OCI-LY7 (cell line): ENCODE measurements at regions not wholly inside any gene's neighbourhood (a gene's known extent, or its start where the extent isn't known, plus 50 kb on each side); places are given as distances from the start of the nearest gene placed in this dataset.

Source experiments
- BruUV-seq: library from RNA; stranded (reverse); fragments of 400-500 nt; replicated peaks from 2 replicates; lab custom pipeline; 2021; lab: Mats Ljungman, UMichigan
- CTCF ChIA-PET: fragments of 300-600 bp; sonication (Branson Sonifier 250); formaldehyde crosslinking; loops from one replicate; lab custom pipeline; 2022; ENCODE audit warnings: antibody characterized with exemption; ENCODE audit not compliant: unreplicated experiment; lab: Charles Lee
- POLR2A ChIA-PET: fragments of 300-600 bp; sonication (Branson Sonifier 250); formaldehyde crosslinking; loops from one replicate; lab custom pipeline; 2022; ENCODE audit warnings: antibody characterized with exemption; lab: Charles Lee
- DNase-seq: peaks from one replicate; pipeline ENCODE4 v3.0.0-alpha.2; 2015; ENCODE audit warnings: low spot score
- H2AFZ ChIP-seq: fragments of 200-600 bp; sonication (generic), shearing (Covaris generic); 2 replicates; pipeline ENCODE4 v1.6.1; 2014; ENCODE audit warnings: mild to moderate bottlenecking, antibody characterized with exemption, low read length, moderate library complexity
- H3K27ac ChIP-seq: fragments of 200-600 bp; sonication (generic); 2 replicates; pipeline ENCODE4 v1.5.1; 2014; ENCODE audit warnings: mixed run types, low read depth, mild to moderate bottlenecking, moderate library complexity, low read length, inconsistent platforms; ENCODE audit not compliant: poor library complexity, severe bottlenecking
- H3K36me3 ChIP-seq: fragments of 200-600 bp; sonication (generic); 2 replicates; pipeline ENCODE4 v1.6.1; 2014; ENCODE audit warnings: mild to moderate bottlenecking, antibody characterized with exemption, low read length, moderate library complexity, mixed read lengths; ENCODE audit not compliant: insufficient read depth
- H3K4me1 ChIP-seq: fragments of 200-600 bp; sonication (generic); 2 replicates; pipeline ENCODE4 v1.5.1; 2014; ENCODE audit warnings: mild to moderate bottlenecking, low read length; ENCODE audit not compliant: insufficient read depth, poor library complexity, severe bottlenecking
- H3K4me2 ChIP-seq: fragments of 200-600 bp; sonication (generic); 2 replicates; pipeline ENCODE4 v1.6.1; 2014; ENCODE audit warnings: mild to moderate bottlenecking, low read length
- H3K4me3 ChIP-seq: fragments of 200-600 bp; sonication (generic); 2 replicates; pipeline ENCODE4 v1.5.1; 2014; ENCODE audit warnings: mild to moderate bottlenecking, low read depth, low read length; ENCODE audit not compliant: poor library complexity, severe bottlenecking
- H3K79me2 ChIP-seq: fragments of 200-600 bp; sonication (generic); 2 replicates; pipeline ENCODE4 v1.6.1; 2016; ENCODE audit warnings: low read depth, mild to moderate bottlenecking, low read length, moderate library complexity, mixed read lengths; ENCODE audit not compliant: insufficient read depth
- H3K9me2 ChIP-seq: fragments of 200-600 bp; sonication (generic); 2 replicates; pipeline ENCODE4 v1.6.1; 2016; ENCODE audit warnings: mild to moderate bottlenecking, low read length, mixed read lengths; ENCODE audit not compliant: insufficient read depth
- H3K9me3 ChIP-seq: fragments of 200-600 bp; sonication (generic); 2 replicates; pipeline ENCODE4 v1.6.1; 2014; ENCODE audit warnings: mild to moderate bottlenecking, mixed run types, low read length, mixed read lengths
- H4K20me1 ChIP-seq: fragments of 200-600 bp; sonication (generic); 2 replicates; pipeline ENCODE4 v1.6.1; 2014; ENCODE audit warnings: mild to moderate bottlenecking, antibody characterized with exemption, low read length, moderate library complexity, mixed read lengths; ENCODE audit not compliant: insufficient read depth
- CTCF ChIP-seq: fragments of 200-600 bp; sonication (generic); conservative IDR thresholded peaks from 2 replicates; pipeline ENCODE4 v1.5.1; 2014; ENCODE audit warnings: mild to moderate bottlenecking, antibody characterized with exemption, low read length, moderate library complexity, mixed read lengths
- EZH2phosphoT487 ChIP-seq: fragments of 200-600 bp; sonication (generic); IDR thresholded peaks from 2 replicates; pipeline ENCODE4 v1.6.1; 2018; ENCODE audit warnings: low read depth, borderline replicate concordance, mild to moderate bottlenecking, mixed run types, antibody characterized with exemption, low read length, moderate library complexity, mixed read lengths
- intact Hi-C: fragments of 100-400 bp; cut with micrococcal nuclease; formaldehyde crosslinking; loops from one replicate; pipeline ENCODE4 v1.10.0; 2022; ENCODE audit not compliant: unreplicated experiment

GRCh38 chr12:77163074-77164038 is 98.0 kb upstream of the E2F7 start:
- no peak overlapping the region for H2AFZ ChIP-seq
- no peak overlapping the region for H3K4me3 ChIP-seq
- ChIA-PET POLR2A (no interaction called here), CTCF (no interaction called here)
- no peak for TF ChIP-seq CTCF
- no peak for TF ChIP-seq EZH2phosphoT487
- no peak for DNase-seq
- no peaks in the 10 kb centered on the region for H4K20me1 ChIP-seq
- no peaks in the 10 kb centered on the region for H3K9me3 ChIP-seq
- H3K9me2 ChIP-seq: no peaks in the 10 kb centered on the region
- no peaks in the 10 kb centered on the region for H3K36me3 ChIP-seq
- H3K4me2 ChIP-seq: no peak overlapping the region
- no peak overlapping the region for H3K27ac ChIP-seq
- BruUV-seq: no TSS peak
- no peaks in the 10 kb centered on the region for H3K4me1 ChIP-seq
- intact Hi-C loops: no loop called here
- no peaks in the 10 kb centered on the region for H3K79me2 ChIP-seq

- no peak overlapping the region for H3K4me3 ChIP-seq
- H3K36me3 ChIP-seq: no peaks in the 10 kb centered on the region
- H4K20me1 ChIP-seq: no peaks in the 10 kb centered on the region
- POLR2A ChIA-PET: interaction anchor here (0.6 to 0.7 kb wide), 2 partner anchors 163 to 1236 kb away, joined by 3 read pairs; no protein-coding TSS in a partner anchor
- H3K79me2 ChIP-seq: no peaks in the 10 kb centered on the region
- H3K4me2 ChIP-seq: no peak overlapping the region
- H3K9me3 ChIP-seq: no peaks in the 10 kb centered on the region
- no peak for DNase-seq
- no peak overlapping the region for H2AFZ ChIP-seq
- TF ChIP-seq CTCF (no peak), EZH2phosphoT487 (no peak)
- no peaks in the 10 kb centered on the region for H3K9me2 ChIP-seq
- intact Hi-C loops: no loop called here
- H3K27ac ChIP-seq: no peak overlapping the region
- no TSS peak for BruUV-seq
- no peaks in the 10 kb centered on the region for H3K4me1 ChIP-seq
- CTCF ChIA-PET: no interaction called here
Observed at GRCh38 chr12:77161944-77162343, 96.6 kb upstream of the E2F7 start.

GRCh38 chr12:77160931-77161330 is 95.6 kb upstream of the E2F7 start:
- Histone ChIP-seq H3K27ac (no peak overlapping the region), H3K9me3 (no peaks in the 10 kb centered on the region), H2AFZ (no peak overlapping the region), H3K4me1 (no peaks in the 10 kb centered on the region), H3K4me3 (no peak overlapping the region), H3K4me2 (no peak overlapping the region), H3K9me2 (no peaks in the 10 kb centered on the region), H3K36me3 (no peaks in the 10 kb centered on the region), H3K79me2 (no peaks in the 10 kb centered on the region), H4K20me1 (no peaks in the 10 kb centered on the region)
- intact Hi-C loops: no loop called here
- no peak for DNase-seq
- no TSS peak for BruUV-seq
- CTCF ChIA-PET: no interaction called here
- TF ChIP-seq CTCF (no peak), EZH2phosphoT487 (no peak)
- POLR2A ChIA-PET: interaction anchor here (0.6 kb wide), 1 partner anchor 752 kb away, joined by 3 read pairs; no protein-coding TSS in a partner anchor
